MM.1S (cell line): ENCODE measurements at regions not wholly inside any gene's neighbourhood (a gene's known extent, or its start where the extent isn't known, plus 50 kb on each side); places are given as distances from the start of the nearest gene placed in this dataset.

Experiments used
- EZH2 ChIP-seq: fragments of 300-600 bp; sonication (generic); optimal IDR thresholded peaks from 2 replicates; pipeline ENCODE3; 2017; ENCODE audit warnings: low read depth, mild to moderate bottlenecking, antibody characterized with exemption, low read length, mixed read lengths
- TF ChIP-seq, protein P1 (sequence below): fragments of 300-600 bp; sonication (generic); IDR thresholded peaks from 2 replicates; pipeline ENCODE4 v1.5.1; 2016; ENCODE audit warnings: antibody characterized with exemption, low read length, mixed read lengths

DNA sequence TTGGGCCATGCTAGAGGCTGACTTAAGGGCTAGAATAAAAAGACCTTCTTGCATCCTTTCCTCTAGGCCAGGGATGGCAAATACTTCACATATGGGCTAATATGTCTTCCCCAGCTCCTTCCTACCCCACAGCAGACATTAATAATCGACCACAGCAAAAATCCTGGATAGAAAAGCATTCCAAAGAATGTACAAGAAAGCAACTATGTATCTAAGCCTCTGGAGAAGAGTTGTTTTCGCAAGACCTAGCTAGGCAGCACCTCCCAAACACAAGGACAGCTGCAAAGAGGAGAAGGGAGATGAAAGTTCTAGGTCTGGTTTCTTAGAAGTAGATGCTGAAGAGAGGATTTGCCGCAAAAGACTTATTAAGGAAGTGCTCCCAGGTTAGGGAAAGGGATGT, 372.6 kb downstream of the SLC4A3 start:
- TF ChIP-seq, protein P1, sequence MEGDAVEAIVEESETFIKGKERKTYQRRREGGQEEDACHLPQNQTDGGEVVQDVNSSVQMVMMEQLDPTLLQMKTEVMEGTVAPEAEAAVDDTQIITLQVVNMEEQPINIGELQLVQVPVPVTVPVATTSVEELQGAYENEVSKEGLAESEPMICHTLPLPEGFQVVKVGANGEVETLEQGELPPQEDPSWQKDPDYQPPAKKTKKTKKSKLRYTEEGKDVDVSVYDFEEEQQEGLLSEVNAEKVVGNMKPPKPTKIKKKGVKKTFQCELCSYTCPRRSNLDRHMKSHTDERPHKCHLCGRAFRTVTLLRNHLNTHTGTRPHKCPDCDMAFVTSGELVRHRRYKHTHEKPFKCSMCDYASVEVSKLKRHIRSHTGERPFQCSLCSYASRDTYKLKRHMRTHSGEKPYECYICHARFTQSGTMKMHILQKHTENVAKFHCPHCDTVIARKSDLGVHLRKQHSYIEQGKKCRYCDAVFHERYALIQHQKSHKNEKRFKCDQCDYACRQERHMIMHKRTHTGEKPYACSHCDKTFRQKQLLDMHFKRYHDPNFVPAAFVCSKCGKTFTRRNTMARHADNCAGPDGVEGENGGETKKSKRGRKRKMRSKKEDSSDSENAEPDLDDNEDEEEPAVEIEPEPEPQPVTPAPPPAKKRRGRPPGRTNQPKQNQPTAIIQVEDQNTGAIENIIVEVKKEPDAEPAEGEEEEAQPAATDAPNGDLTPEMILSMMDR, result no peak
- no peak for TF ChIP-seq EZH2
